Frontal cortex (tissue), 3 donors: ENCODE measurements at regions not wholly inside any gene's neighbourhood (a gene's known extent, or its start where the extent isn't known, plus 50 kb on each side); places are given as distances from the start of the nearest gene placed in this dataset.

ENCODE experiments used
- DNase-seq, 2 donors: peaks; one replicate each; pipeline ENCODE4 v3.0.0; 2012; ENCODE audit warnings: low spot score in 2 of 2
- FAIRE-seq: peaks from 2 replicates; lab custom pipeline; 2012; peaks lifted over from hg19 to GRCh38; lab: Jason Lieb, UNC
- donor health status: control.
- donor health status: control.
- donor health status: control.

GRCh38 chr3:31352331-31352730 is 180.4 kb upstream of the STT3B start:
- FAIRE-seq (no peak), DNase-seq (no peak)

GRCh38 chr3:31353166-31353565 is 179.6 kb upstream of the STT3B start:
- DNase-seq = no peak
- FAIRE-seq = no peak

GRCh38 chr3:31354373-31354772 is 178.4 kb upstream of the STT3B start:
- FAIRE-seq (no peak), DNase-seq (no peak)

- no peak for DNase-seq
- FAIRE-seq = no peak
Observed at GRCh38 chr3:31355807-31356206, 176.9 kb upstream of the STT3B start.

GRCh38 chr3:31356941-31357340 is 175.8 kb upstream of the STT3B start:
- FAIRE-seq = no peak
- no peak for DNase-seq

GRCh38 chr3:31357451-31357850 is 175.3 kb upstream of the STT3B start:
- no peak for FAIRE-seq
- no peak for DNase-seq

GRCh38 chr3:31358473-31359070 is 174.2 kb upstream of the STT3B start:
- DNase-seq (no peak), FAIRE-seq (no peak)

GRCh38 chr3:31361371-31362273 is 171.1 kb upstream of the STT3B start:
- no peak for FAIRE-seq
- DNase-seq = no peak

GRCh38 chr3:31364188-31364587 is 168.5 kb upstream of the STT3B start:
- no peak for FAIRE-seq
- DNase-seq = no peak

GRCh38 chr3:31364711-31365110 is 168.0 kb upstream of the STT3B start:
- FAIRE-seq (no peak), DNase-seq (no peak)

- FAIRE-seq = no peak
- DNase-seq = no peak
Observed at GRCh38 chr3:31367518-31367917, 165.2 kb upstream of the STT3B start.

GRCh38 chr3:31369637-31370379 is 162.9 kb upstream of the STT3B start:
- no peak for DNase-seq
- no peak for FAIRE-seq

- FAIRE-seq (no peak), DNase-seq (no peak)
Observed at GRCh38 chr3:31370380-31370666, 162.4 kb upstream of the STT3B start.

GRCh38 chr3:31370681-31371080 is 162.0 kb upstream of the STT3B start:
- FAIRE-seq (no peak), DNase-seq (no peak)

- FAIRE-seq (no peak), DNase-seq (no peak)
Observed at GRCh38 chr3:31371484-31372177, 161.1 kb upstream of the STT3B start.

GRCh38 chr3:31373681-31374080 is 159.0 kb upstream of the STT3B start:
- FAIRE-seq = no peak
- no peak for DNase-seq

GRCh38 chr3:31377045-31377642 is 155.6 kb upstream of the STT3B start:
- FAIRE-seq = no peak
- no peak for DNase-seq

GRCh38 chr3:31378231-31378630 is 154.5 kb upstream of the STT3B start:
- DNase-seq (no peak), FAIRE-seq (no peak)

- DNase-seq = no peak
- FAIRE-seq = no peak
Observed at GRCh38 chr3:31379598-31379997, 153.1 kb upstream of the STT3B start.

- FAIRE-seq = no peak
- DNase-seq = no peak
Observed at GRCh38 chr3:31382856-31383255, 149.9 kb upstream of the STT3B start.
